ENCODE measurements at regions not wholly inside any gene's neighbourhood (a gene's known extent, or its start where the extent isn't known, plus 50 kb on each side); places are given as distances from the start of the nearest gene placed in this dataset.

DNA sequence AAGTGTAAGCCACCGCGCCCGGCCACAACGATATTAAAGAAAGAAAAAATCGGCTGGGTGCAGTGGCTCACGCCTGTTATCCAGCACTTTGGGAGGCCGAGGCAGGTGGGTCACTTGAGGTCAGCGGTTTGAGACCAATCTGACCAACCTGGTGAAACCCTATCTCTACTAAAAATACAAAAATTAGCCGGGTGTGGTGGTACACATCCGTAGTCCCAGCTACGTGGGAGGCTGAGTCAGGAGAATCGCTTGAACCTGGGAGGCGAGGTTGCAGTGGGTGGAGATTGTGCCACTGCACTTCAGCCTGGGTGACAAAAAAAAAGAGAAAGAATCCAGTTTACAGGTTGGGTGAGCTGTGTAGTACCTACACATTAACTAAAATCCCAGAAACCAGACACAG lies 99.9 kb upstream of the CACNA1A start:
- TF ChIP-seq EZH2 (IDR thresholded peaks at IDR 0.05; ENCODE audit: insufficient read depth, poor library complexity, severe bottlenecking) (no peak), EZH2phosphoT487 (IDR thresholded peaks at IDR 0.05; ENCODE audit: insufficient read depth, low read depth) (no peak)
